ENCODE measurements at regions not wholly inside any gene's neighbourhood (a gene's known extent, or its start where the extent isn't known, plus 50 kb on each side); places are given as distances from the start of the nearest gene placed in this dataset.

GRCh38 chr1:83813576-83813975 lies 185.4 kb downstream of the TTLL7 start:
- Histone ChIP-seq H3K4me1 (ENCODE audit: control insufficient read depth, insufficient read depth, low read length) (peaks cover 7% of the 10 kb centered on the region), H3K27ac (ENCODE audit: low read length) (no peak overlapping the region), H3K4me3 (ENCODE audit: low read length) (no peak overlapping the region), H3K36me3 (ENCODE audit: control insufficient read depth, insufficient read depth, low read length) (no peaks in the 10 kb centered on the region), H3K27me3 (ENCODE audit: control insufficient read depth, insufficient read depth, low read length) (no peaks in the 10 kb centered on the region), H3K9me3 (replicated peaks; ENCODE audit: control insufficient read depth, low read depth, low read length) (no peaks in the 10 kb centered on the region)
- WGBS (ENCODE audit: insufficient coverage) = 89% methylated on average over 3 of the region's 4 CpGs
- DNase-seq = no peak

GRCh38 chr1:83810144-83810543 lies 188.8 kb downstream of the TTLL7 start:
- Histone ChIP-seq H3K27me3 (ENCODE audit: control insufficient read depth, insufficient read depth, low read length) (no peaks in the 10 kb centered on the region), H3K4me3 (ENCODE audit: low read length) (no peak overlapping the region), H3K9me3 (replicated peaks; ENCODE audit: control insufficient read depth, low read depth, low read length) (no peaks in the 10 kb centered on the region), H3K27ac (ENCODE audit: low read length) (no peak overlapping the region), H3K4me1 (ENCODE audit: control insufficient read depth, insufficient read depth, low read length) (peaks cover under 1% of the 10 kb centered on the region), H3K36me3 (ENCODE audit: control insufficient read depth, insufficient read depth, low read length) (no peaks in the 10 kb centered on the region)
- WGBS (ENCODE audit: insufficient coverage) = 100% methylated on average over 2 of the region's 4 CpGs
- DNase-seq = peak; percentile 15

- no peak overlapping the region for H3K27ac ChIP-seq (ENCODE audit: low read length)
- H3K36me3 ChIP-seq (ENCODE audit: control insufficient read depth, insufficient read depth, low read length) = no peaks in the 10 kb centered on the region
- no peak for DNase-seq
- H3K4me1 ChIP-seq (ENCODE audit: control insufficient read depth, insufficient read depth, low read length) = no peaks in the 10 kb centered on the region
- H3K4me3 ChIP-seq (ENCODE audit: low read length) = no peak overlapping the region
- H3K9me3 ChIP-seq (replicated peaks; ENCODE audit: control insufficient read depth, low read depth, low read length) = no peaks in the 10 kb centered on the region
- no peaks in the 10 kb centered on the region for H3K27me3 ChIP-seq (ENCODE audit: control insufficient read depth, insufficient read depth, low read length)
Measured at GRCh38 chr1:83808536-83808935, 190.4 kb downstream of the TTLL7 start.

GRCh38 chr1:83807821-83808220 lies 191.1 kb downstream of the TTLL7 start:
- no peak for DNase-seq
- H3K4me1 ChIP-seq (ENCODE audit: control insufficient read depth, insufficient read depth, low read length) = peaks cover under 1% of the 10 kb centered on the region
- H3K27me3 ChIP-seq (ENCODE audit: control insufficient read depth, insufficient read depth, low read length) = no peaks in the 10 kb centered on the region
- no peaks in the 10 kb centered on the region for H3K9me3 ChIP-seq (replicated peaks; ENCODE audit: control insufficient read depth, low read depth, low read length)
- H3K4me3 ChIP-seq (ENCODE audit: low read length) = no peak overlapping the region
- H3K27ac ChIP-seq (ENCODE audit: low read length) = no peak overlapping the region
- WGBS (ENCODE audit: insufficient coverage) = no CpG with 5 or more reads among the region's 3 CpGs
- H3K36me3 ChIP-seq (ENCODE audit: control insufficient read depth, insufficient read depth, low read length) = no peaks in the 10 kb centered on the region

- no CpG with 5 or more reads among the region's 1 CpG for WGBS (ENCODE audit: insufficient coverage)
- H3K4me3 ChIP-seq (ENCODE audit: low read length) = no peak overlapping the region
- no peaks in the 10 kb centered on the region for H3K27me3 ChIP-seq (ENCODE audit: control insufficient read depth, insufficient read depth, low read length)
- H3K9me3 ChIP-seq (replicated peaks; ENCODE audit: control insufficient read depth, low read depth, low read length) = no peaks in the 10 kb centered on the region
- peaks cover 5% of the 10 kb centered on the region for H3K4me1 ChIP-seq (ENCODE audit: control insufficient read depth, insufficient read depth, low read length)
- no peak for DNase-seq
- no peak overlapping the region for H3K27ac ChIP-seq (ENCODE audit: low read length)
- H3K36me3 ChIP-seq (ENCODE audit: control insufficient read depth, insufficient read depth, low read length) = no peaks in the 10 kb centered on the region
Measured at GRCh38 chr1:83807231-83807630, 191.7 kb downstream of the TTLL7 start.

- 100% methylated on average over 4 of the region's 4 CpGs for WGBS (ENCODE audit: insufficient coverage)
- H3K4me3 ChIP-seq (ENCODE audit: low read length) = no peak overlapping the region
Measured at GRCh38 chr1:83805921-83806320, 193.0 kb downstream of the TTLL7 start.

GRCh38 chr1:83802460-83803152 lies 196.3 kb downstream of the TTLL7 start:
- H3K9me3 ChIP-seq (replicated peaks; ENCODE audit: control insufficient read depth, low read depth, low read length) = no peaks in the 10 kb centered on the region
- DNase-seq = peak; percentile 49
- H3K27me3 ChIP-seq (ENCODE audit: control insufficient read depth, insufficient read depth, low read length) = no peaks in the 10 kb centered on the region
- WGBS (ENCODE audit: insufficient coverage) = 41% methylated on average over 7 of the region's 8 CpGs
- H3K27ac ChIP-seq (ENCODE audit: low read length) = no peak overlapping the region
- H3K4me3 ChIP-seq (ENCODE audit: low read length) = no peak overlapping the region
- H3K36me3 ChIP-seq (ENCODE audit: control insufficient read depth, insufficient read depth, low read length) = no peaks in the 10 kb centered on the region
- H3K4me1 ChIP-seq (ENCODE audit: control insufficient read depth, insufficient read depth, low read length) = peaks cover 5% of the 10 kb centered on the region

More at GRCh38 chr1:83805921-83806320, 193.0 kb downstream of the TTLL7 start:
- Histone ChIP-seq H3K27me3 (ENCODE audit: control insufficient read depth, insufficient read depth, low read length) (no peaks in the 10 kb centered on the region), H3K9me3 (replicated peaks; ENCODE audit: control insufficient read depth, low read depth, low read length) (no peaks in the 10 kb centered on the region), H3K4me1 (ENCODE audit: control insufficient read depth, insufficient read depth, low read length) (peaks cover 5% of the 10 kb centered on the region), H3K27ac (ENCODE audit: low read length) (no peak overlapping the region), H3K36me3 (ENCODE audit: control insufficient read depth, insufficient read depth, low read length) (no peaks in the 10 kb centered on the region)
- DNase-seq = no peak

- no peaks in the 10 kb centered on the region for H3K36me3 ChIP-seq (ENCODE audit: control insufficient read depth, insufficient read depth, low read length)
- WGBS (ENCODE audit: insufficient coverage) = no CpG with 5 or more reads among the region's 3 CpGs
- peaks cover 5% of the 10 kb centered on the region for H3K4me1 ChIP-seq (ENCODE audit: control insufficient read depth, insufficient read depth, low read length)
- H3K27ac ChIP-seq (ENCODE audit: low read length) = no peak overlapping the region
- peak; percentile 15 for DNase-seq
- no peaks in the 10 kb centered on the region for H3K27me3 ChIP-seq (ENCODE audit: control insufficient read depth, insufficient read depth, low read length)
- no peaks in the 10 kb centered on the region for H3K9me3 ChIP-seq (replicated peaks; ENCODE audit: control insufficient read depth, low read depth, low read length)
- no peak overlapping the region for H3K4me3 ChIP-seq (ENCODE audit: low read length)
Measured at GRCh38 chr1:83802023-83802422, 196.9 kb downstream of the TTLL7 start.

GRCh38 chr1:83800066-83800465 lies 198.9 kb downstream of the TTLL7 start:
- no CpG with 5 or more reads among the region's 3 CpGs for WGBS (ENCODE audit: insufficient coverage)
- no peaks in the 10 kb centered on the region for H3K36me3 ChIP-seq (ENCODE audit: control insufficient read depth, insufficient read depth, low read length)
- no peaks in the 10 kb centered on the region for H3K9me3 ChIP-seq (replicated peaks; ENCODE audit: control insufficient read depth, low read depth, low read length)
- no peaks in the 10 kb centered on the region for H3K27me3 ChIP-seq (ENCODE audit: control insufficient read depth, insufficient read depth, low read length)
- H3K4me1 ChIP-seq (ENCODE audit: control insufficient read depth, insufficient read depth, low read length) = peaks cover 5% of the 10 kb centered on the region
- no peak overlapping the region for H3K27ac ChIP-seq (ENCODE audit: low read length)
- DNase-seq = no peak
- H3K4me3 ChIP-seq (ENCODE audit: low read length) = no peak overlapping the region

GRCh38 chr1:83799594-83799993 lies 199.3 kb downstream of the TTLL7 start:
- no peaks in the 10 kb centered on the region for H3K9me3 ChIP-seq (replicated peaks; ENCODE audit: control insufficient read depth, low read depth, low read length)
- H3K36me3 ChIP-seq (ENCODE audit: control insufficient read depth, insufficient read depth, low read length) = no peaks in the 10 kb centered on the region
- no peak overlapping the region for H3K27ac ChIP-seq (ENCODE audit: low read length)
- no CpG with 5 or more reads among the region's 1 CpG for WGBS (ENCODE audit: insufficient coverage)
- DNase-seq = peak; percentile 38
- no peaks in the 10 kb centered on the region for H3K27me3 ChIP-seq (ENCODE audit: control insufficient read depth, insufficient read depth, low read length)
- H3K4me1 ChIP-seq (ENCODE audit: control insufficient read depth, insufficient read depth, low read length) = peaks cover 5% of the 10 kb centered on the region
- H3K4me3 ChIP-seq (ENCODE audit: low read length) = no peak overlapping the region

GRCh38 chr1:83798965-83799364 lies 200.0 kb downstream of the TTLL7 start:
- H3K4me1 ChIP-seq (ENCODE audit: control insufficient read depth, insufficient read depth, low read length) = peaks cover 5% of the 10 kb centered on the region
- H3K4me3 ChIP-seq (ENCODE audit: low read length) = no peak overlapping the region
- DNase-seq = no peak

More at GRCh38 chr1:83798965-83799364, 200.0 kb downstream of the TTLL7 start:
- Histone ChIP-seq H3K9me3 (replicated peaks; ENCODE audit: control insufficient read depth, low read depth, low read length) (no peaks in the 10 kb centered on the region), H3K27ac (ENCODE audit: low read length) (no peak overlapping the region), H3K27me3 (ENCODE audit: control insufficient read depth, insufficient read depth, low read length) (no peaks in the 10 kb centered on the region), H3K36me3 (ENCODE audit: control insufficient read depth, insufficient read depth, low read length) (no peaks in the 10 kb centered on the region)

All from muscle of leg (tissue), 3 donors.